GM21390 (cell line): ENCODE measurements at regions not wholly inside any gene's neighbourhood (a gene's known extent, or its start where the extent isn't known, plus 50 kb on each side); places are given as distances from the start of the nearest gene placed in this dataset.

Source experiments
- ATAC-seq: cut with Tn5 transposase; IDR thresholded peaks from one replicate; pipeline ENCODE4 v1.9.1; 2021; ENCODE audit not compliant: unreplicated experiment

GRCh38 chr2:145043399-145043834 is 523.5 kb upstream of the ZEB2 start:
- ATAC-seq = no peak

GRCh38 chr2:145041706-145042105 is 521.8 kb upstream of the ZEB2 start:
- no peak for ATAC-seq

- no peak for ATAC-seq
These were observed 520.5 kb upstream of the ZEB2 start for GRCh38 chr2:145040433-145040832.

- no peak for ATAC-seq
These were observed 518.2 kb upstream of the ZEB2 start for GRCh38 chr2:145038041-145038525.

- no peak for ATAC-seq
These were observed 516.6 kb upstream of the ZEB2 start for GRCh38 chr2:145036421-145037011.

GRCh38 chr2:145034511-145034910 is 514.6 kb upstream of the ZEB2 start:
- no peak for ATAC-seq

GRCh38 chr2:145033438-145033837 is 513.5 kb upstream of the ZEB2 start:
- ATAC-seq = no peak

GRCh38 chr2:145032791-145033190 is 512.9 kb upstream of the ZEB2 start:
- ATAC-seq = no peak

- ATAC-seq = no peak
These were observed 510.0 kb upstream of the ZEB2 start for GRCh38 chr2:145029873-145030272.

- ATAC-seq = no peak
These were observed 509.2 kb upstream of the ZEB2 start for GRCh38 chr2:145029081-145029480.

- ATAC-seq = no peak
These were observed 508.4 kb upstream of the ZEB2 start for GRCh38 chr2:145028101-145028920.

GRCh38 chr2:145026456-145027455 is 506.8 kb upstream of the ZEB2 start:
- no peak for ATAC-seq

GRCh38 chr2:145025382-145025781 is 505.5 kb upstream of the ZEB2 start:
- no peak for ATAC-seq

- no peak for ATAC-seq
These were observed 503.5 kb upstream of the ZEB2 start for GRCh38 chr2:145023334-145023934.

GRCh38 chr2:145022666-145023333 is 502.9 kb upstream of the ZEB2 start:
- ATAC-seq = no peak

GRCh38 chr2:145021962-145022665 is 502.2 kb upstream of the ZEB2 start:
- ATAC-seq = no peak

- ATAC-seq = no peak
These were observed 500.8 kb upstream of the ZEB2 start for GRCh38 chr2:145020694-145021093.

- no peak for ATAC-seq
These were observed 500.2 kb upstream of the ZEB2 start for GRCh38 chr2:145020139-145020538.

- ATAC-seq = no peak
These were observed 498.6 kb upstream of the ZEB2 start for GRCh38 chr2:145018502-145018901.

GRCh38 chr2:145017149-145017548 is 497.2 kb upstream of the ZEB2 start:
- no peak for ATAC-seq
